HUES64 (cell line): ENCODE measurements at regions not wholly inside any gene's neighbourhood (a gene's known extent, or its start where the extent isn't known, plus 50 kb on each side); places are given as distances from the start of the nearest gene placed in this dataset.
"Not testable (repeated sequence)": the region's sequence is repeated elsewhere in the genome, so short reads cannot be mapped to it uniquely, and the experiment has no call there.

Source experiments
- H3K27ac ChIP-seq: 2 replicates; pipeline ENCODE4 v1.7.0; 2013; ENCODE audit warnings: low read depth, low read length, inconsistent platforms
- H3K27me3 ChIP-seq: 2 replicates; pipeline ENCODE4 v1.6.1; 2013; ENCODE audit warnings: mild to moderate bottlenecking, low read length; ENCODE audit not compliant: insufficient read depth
- H3K36me3 ChIP-seq: 2 replicates; pipeline ENCODE4 v1.6.1; 2013; ENCODE audit warnings: mild to moderate bottlenecking, low read length; ENCODE audit not compliant: insufficient read depth
- H3K4me1 ChIP-seq: 2 replicates; pipeline ENCODE4 v1.6.1; 2013; ENCODE audit warnings: mild to moderate bottlenecking, low read length, moderate library complexity; ENCODE audit not compliant: insufficient read depth
- H3K4me3 ChIP-seq: 2 replicates; pipeline ENCODE4 v1.5.1; 2013; ENCODE audit warnings: mild to moderate bottlenecking, low read length, moderate library complexity
- H3K9ac ChIP-seq: 2 replicates; pipeline ENCODE4 v1.6.1; 2013; ENCODE audit warnings: mild to moderate bottlenecking, low read depth, low read length
- H3K9me3 ChIP-seq: 2 replicates; pipeline ENCODE4 v1.6.1; 2013; ENCODE audit warnings: low read depth, low read length; ENCODE audit not compliant: insufficient read depth
- WGBS: fragments of 150-250, 120-280 bp; methylation state at CpG from one replicate; pipeline ENCODE4 v1.1.7; 2013; ENCODE audit warnings: missing lambda C conversion rate; 5-methylcytosine and 5-hydroxymethylcytosine counted together

DNA sequence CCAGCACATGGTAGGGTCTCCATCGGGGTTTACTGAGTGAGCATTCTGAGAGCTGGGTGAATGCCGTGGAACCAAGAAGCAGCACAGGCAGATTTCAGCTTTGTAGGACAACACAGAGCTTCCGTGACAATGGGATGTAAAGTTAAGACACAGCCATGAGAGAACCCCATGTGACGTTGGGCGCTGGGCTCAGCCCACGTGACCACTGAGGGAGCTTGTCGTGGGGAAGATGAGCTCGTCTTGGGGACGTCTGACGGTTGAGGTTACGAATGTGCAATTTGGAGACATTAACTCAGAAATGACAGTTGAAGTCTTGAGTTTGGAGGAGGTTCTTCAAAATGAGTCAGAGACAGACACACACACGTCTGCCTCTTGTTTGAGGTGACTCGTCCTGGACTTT is 51.5 kb upstream of the MUC20 start:
- H3K4me3 ChIP-seq, H3K27me3 ChIP-seq, H3K4me1 ChIP-seq, H3K9me3 ChIP-seq, H3K9ac ChIP-seq, H3K27ac ChIP-seq: not testable (repeated sequence)
- 90% methylated on average over 10 of the region's 13 CpGs for WGBS
- H3K36me3 ChIP-seq, result peaks cover 41% of the 10 kb centered on the region

DNA sequence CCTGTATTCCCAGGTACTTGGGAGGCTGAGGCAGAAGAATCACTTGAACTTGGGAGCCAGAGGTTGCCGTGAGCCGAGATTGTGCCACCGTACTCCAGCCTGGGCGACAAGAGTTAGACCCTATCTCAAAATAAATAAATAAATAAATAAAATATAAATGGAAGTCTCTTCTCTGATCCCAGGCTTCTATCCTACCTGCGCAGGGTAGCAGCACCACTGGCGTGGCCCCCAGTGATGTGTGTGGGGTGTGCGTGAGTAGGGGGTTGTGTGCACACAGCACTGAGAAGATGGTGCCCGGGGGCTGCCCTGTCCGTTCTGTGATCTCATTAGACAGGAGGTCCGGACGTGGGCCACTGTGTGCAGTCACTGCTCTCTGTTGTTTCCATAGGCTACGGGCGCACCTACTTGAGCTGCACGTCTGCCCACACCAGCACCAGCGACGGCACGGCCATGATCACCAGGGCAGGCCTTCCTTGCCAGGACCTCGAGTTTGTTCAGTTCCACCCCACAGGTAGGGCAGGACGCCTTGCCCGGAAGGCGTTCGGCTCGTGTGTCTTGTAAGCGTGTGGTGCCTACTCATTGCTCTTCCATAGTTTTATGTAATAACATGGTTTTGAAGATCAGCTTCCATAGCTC is 52.5 kb upstream of the MUC20 start:
- H3K27ac ChIP-seq, H3K27me3 ChIP-seq, H3K9ac ChIP-seq, H3K4me3 ChIP-seq, H3K4me1 ChIP-seq, H3K9me3 ChIP-seq: not testable (repeated sequence)
- H3K36me3 ChIP-seq, result peaks cover 40% of the 10 kb centered on the region
- WGBS, result 88% methylated on average over 20 of the region's 24 CpGs

DNA sequence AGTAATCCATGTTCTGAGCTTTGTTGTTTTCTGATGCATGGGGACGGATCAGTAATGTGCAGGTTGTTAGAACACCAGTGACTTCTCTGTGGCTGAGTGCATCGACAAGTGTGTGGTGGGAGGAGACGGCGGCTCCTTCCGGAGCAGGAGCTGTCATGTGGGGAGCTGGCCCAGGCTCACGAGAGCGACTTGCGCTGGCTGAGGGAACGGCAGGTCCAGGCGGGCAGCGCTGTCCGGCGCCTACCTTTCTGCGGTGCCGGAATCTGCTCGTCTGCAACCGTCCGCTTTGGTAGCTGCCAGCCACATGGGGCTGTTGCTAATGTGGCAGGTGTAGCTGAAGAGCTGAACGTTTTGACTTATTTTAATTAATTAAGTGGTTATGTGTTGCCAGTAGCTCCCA is 55.5 kb upstream of the MUC20 start:
- not testable (repeated sequence) for H3K27me3 ChIP-seq, H3K4me1 ChIP-seq, H3K27ac ChIP-seq, H3K9me3 ChIP-seq, H3K4me3 ChIP-seq, H3K9ac ChIP-seq
- H3K36me3 ChIP-seq, result peaks cover 23% of the 10 kb centered on the region
- 97% methylated on average over 12 of the region's 19 CpGs for WGBS

DNA sequence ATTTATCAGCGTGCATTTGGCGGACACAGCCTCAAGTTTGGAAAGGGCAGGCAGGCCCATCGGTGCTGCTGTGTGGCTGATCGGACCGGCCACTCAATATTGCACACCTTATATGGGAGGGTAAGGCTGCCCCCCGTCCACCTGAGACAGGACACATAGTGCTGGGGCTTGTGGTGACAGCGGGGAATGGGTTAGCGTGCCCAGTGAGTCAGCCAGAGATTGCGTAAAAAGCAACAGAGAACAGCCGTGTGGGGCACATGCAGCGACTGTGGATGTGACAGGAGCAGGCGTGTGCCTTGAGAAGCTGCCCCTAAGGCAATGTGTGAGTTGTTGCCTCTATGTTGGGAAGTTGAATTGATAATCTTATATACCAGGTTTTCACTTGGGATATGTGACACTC is 56.6 kb upstream of the MUC20 start:
- not testable (repeated sequence) for H3K27me3 ChIP-seq, H3K27ac ChIP-seq, H3K9ac ChIP-seq, H3K4me1 ChIP-seq, H3K4me3 ChIP-seq, H3K9me3 ChIP-seq
- peaks cover 20% of the 10 kb centered on the region for H3K36me3 ChIP-seq
- WGBS, result 95% methylated on average over 12 of the region's 12 CpGs

DNA sequence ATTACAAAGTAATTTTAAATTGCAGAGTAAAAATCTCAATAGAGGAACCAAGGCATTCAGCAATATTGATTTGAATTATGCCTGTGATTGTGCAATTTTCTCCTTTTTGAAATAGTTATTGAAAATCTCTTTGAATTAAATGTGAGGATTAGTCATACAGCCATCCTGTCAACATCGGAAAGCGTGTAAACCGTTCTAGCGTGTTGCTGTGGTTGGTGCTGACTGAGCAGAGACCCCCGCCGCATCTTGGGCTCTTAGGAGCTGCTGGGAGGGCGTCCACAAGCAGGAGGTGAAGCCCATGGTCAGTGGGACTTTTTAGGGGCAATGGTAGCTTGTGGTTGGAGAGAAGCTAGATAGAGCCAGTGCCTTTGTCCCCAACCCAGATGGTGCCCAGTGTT is 61.6 kb upstream of the MUC20 start:
- H3K4me3 ChIP-seq, result 0 out of 2 replicates have a peak overlapping the region, but pooled peaks have one; percentile 21
- not testable (repeated sequence) for H3K36me3 ChIP-seq, H3K27ac ChIP-seq, H3K9ac ChIP-seq, H3K9me3 ChIP-seq, H3K27me3 ChIP-seq, H3K4me1 ChIP-seq
- 63% methylated on average over 1 of the region's 7 CpGs for WGBS

DNA sequence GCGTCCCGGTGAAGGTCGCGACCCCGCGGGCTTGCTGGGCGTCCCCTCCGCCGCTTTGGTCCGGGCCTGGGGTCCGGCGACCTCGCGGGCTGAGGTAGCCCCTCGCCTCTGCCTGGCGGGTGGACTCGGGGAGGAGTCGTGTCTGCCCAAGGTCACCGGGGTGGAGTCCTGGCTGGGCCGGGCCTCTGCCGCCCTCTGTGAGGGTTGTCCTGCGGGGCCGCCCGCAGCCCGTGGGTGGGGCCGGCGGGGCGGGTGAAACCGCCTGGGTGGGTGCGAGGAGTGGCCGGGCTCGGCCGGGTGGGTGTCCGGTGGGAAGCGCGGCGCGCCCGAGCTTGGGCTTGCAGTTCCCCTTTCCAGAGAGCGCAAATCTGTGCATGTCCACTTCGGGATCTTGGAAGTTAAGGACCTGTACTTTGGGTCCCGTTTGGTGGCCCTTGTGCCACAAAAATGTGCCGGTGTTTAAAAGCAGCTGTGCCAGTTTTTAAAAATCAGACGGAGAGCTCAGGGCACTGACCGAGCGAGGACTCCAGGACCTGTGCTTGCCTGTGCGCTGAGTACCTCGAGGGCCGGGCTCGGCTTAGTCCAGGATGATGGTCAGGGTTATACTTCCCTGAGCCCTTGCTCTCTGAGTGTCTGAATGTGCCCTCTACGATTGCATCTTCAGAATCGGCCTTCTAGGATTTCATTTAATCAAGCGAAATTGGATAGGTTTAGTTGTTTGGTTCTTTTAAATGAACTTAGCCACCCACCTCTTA is 62.2 kb upstream of the MUC20 start:
- not testable (repeated sequence) for H3K9me3 ChIP-seq, H3K36me3 ChIP-seq, H3K27ac ChIP-seq, H3K9ac ChIP-seq, H3K4me1 ChIP-seq, H3K27me3 ChIP-seq
- 7% methylated on average over 2 of the region's 53 CpGs for WGBS
- peak overlapping the region; percentile 62; the same call in 1 of the 2 replicates for H3K4me3 ChIP-seq

DNA sequence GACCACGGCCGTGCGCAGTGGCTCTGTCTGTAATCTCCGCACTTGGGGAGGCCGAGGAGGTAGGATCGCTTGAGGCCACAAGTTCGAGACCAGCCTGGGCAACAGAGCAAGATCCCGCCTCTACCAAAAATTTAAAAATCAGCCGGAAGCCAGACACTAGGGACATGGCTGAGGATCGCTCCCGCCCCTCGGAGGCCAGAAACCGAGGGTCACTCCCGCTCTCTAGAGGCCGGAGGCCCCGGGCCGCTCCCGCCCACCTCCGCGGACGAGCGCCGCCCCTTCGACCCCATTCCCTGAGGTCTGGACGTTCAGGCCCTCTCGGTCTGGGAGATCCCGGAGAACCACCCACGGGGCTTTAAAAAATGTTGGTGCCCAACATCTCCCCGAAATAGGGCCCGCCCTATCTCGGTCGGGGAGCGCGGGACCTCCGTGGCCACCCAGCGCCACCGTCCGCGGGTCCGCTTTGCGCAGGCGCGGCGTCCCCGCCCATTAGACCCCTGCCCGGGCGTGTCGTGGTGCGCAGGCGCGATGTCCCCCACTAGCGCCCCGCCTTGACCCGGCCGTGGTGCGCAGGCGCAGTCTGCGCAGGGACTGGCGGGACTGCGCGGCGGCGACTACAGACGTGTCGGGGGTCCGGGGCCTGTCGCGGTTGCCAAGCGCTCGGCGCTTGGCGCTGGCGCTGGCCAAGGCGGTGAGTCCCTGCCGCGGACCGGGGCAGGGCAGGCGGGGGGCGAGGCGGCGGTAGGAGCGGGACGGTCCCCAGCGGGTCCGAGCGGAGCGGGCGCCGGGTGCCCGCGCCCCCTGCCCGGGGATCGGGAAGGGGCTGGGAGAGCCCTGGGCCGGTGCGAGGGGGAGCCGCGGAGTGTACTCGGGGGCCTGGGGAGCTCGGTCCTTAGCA is 63.1 kb upstream of the MUC20 start:
- H3K4me1 ChIP-seq, H3K9me3 ChIP-seq, H3K36me3 ChIP-seq, H3K27me3 ChIP-seq, H3K27ac ChIP-seq: not testable (repeated sequence)
- H3K9ac ChIP-seq, result peak overlapping the region; percentile 65; the same call in 1 of the 2 replicates
- WGBS, result 7% methylated on average over 86 of the region's 99 CpGs
- peak overlapping the region; percentile 62 for H3K4me3 ChIP-seq

DNA sequence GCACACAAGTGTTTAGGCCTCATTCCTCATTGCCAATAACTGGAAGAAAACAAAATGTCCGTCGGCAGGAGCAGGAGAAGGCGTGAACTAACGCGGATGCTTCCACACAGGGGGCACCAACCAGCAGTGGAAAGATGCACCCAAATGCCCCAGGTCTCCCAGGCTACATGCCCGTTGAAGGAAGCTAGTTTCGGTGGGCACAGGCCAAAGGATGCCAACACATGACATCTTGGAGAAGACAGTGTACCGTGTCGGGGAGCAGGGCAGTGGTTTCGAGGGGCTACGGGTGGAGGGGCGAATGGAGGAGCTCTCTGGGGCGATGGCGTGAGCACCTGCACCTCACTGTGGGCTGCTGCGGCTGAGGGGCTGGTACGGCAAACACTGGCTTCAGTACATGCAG is 64.7 kb upstream of the MUC20 start:
- H3K4me3 ChIP-seq, H3K36me3 ChIP-seq, H3K27ac ChIP-seq, H3K9me3 ChIP-seq, H3K9ac ChIP-seq, H3K27me3 ChIP-seq, H3K4me1 ChIP-seq: not testable (repeated sequence)
- WGBS, result 94% methylated on average over 16 of the region's 16 CpGs

DNA sequence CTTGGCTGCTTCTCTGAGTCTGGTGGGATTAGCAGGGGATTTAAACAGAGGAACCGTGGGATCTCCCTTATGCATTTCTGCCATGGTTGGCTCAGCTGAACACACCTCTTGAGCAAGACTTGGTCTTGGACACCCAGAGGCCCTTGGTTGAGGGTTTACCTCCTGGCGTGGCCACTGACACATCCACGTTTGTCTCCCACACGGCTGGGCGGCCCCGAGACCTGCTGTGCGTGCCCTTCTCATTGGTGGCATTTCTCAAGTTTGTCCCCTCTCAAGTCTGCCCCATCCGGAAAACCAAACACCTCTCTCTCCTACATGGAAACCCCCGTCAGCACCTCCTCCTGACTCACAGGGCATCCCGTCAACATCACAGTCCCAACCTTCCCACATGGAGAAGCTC is 66.0 kb upstream of the MUC20 start:
- 80% methylated on average over 2 of the region's 10 CpGs for WGBS
- H3K27ac ChIP-seq, result not testable (repeated sequence)

DNA sequence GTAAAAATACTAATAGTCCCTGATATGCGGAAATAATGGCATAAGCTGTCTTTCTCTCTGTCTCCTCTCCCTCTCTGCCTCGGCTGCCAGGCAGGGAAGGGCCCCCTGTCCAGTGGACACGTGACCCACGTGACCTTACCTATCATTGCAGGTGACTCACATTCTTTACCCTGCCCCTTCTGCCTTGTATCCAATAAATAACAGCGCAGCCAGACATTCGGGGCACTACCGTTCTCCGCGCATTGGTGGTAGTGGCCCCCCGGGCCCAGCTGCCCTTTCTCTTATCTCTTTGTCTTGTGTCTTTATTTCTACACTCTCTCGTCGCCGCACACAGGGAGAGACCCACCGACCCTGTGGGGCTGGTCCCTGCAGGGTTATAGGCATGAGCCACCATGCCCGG is 66.6 kb upstream of the MUC20 start:
- not testable (repeated sequence) for H3K4me3 ChIP-seq, H3K27me3 ChIP-seq, H3K9ac ChIP-seq, H3K27ac ChIP-seq, H3K36me3 ChIP-seq, H3K4me1 ChIP-seq, H3K9me3 ChIP-seq
- WGBS, result 81% methylated on average over 3 of the region's 15 CpGs

More for the DNA sequence above, 66.0 kb upstream of the MUC20 start:
- not testable (repeated sequence) for H3K27me3 ChIP-seq, H3K9me3 ChIP-seq, H3K4me1 ChIP-seq, H3K9ac ChIP-seq, H3K36me3 ChIP-seq, H3K4me3 ChIP-seq

DNA sequence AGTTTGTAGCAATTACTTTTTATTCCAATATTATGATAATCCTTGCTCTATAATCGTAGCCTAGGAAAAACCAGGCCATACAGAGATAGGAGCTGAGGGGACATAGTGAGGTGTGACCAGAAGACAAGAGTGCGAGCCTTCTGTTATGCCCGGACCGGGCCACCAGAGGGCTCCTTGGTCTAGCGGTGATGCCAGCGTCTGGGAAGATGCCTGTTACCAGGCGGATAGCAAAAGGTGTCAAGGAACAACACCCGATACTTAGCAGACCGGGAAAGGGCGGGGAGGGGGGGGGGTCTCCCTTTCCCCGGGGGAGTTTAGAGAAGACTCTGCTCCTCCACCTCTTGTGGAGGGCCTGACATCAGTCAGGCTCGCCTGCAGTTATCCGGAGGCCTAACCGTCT is 67.1 kb upstream of the MUC20 start:
- not testable (repeated sequence) for H3K4me1 ChIP-seq, H3K4me3 ChIP-seq, H3K36me3 ChIP-seq, H3K27me3 ChIP-seq, H3K9me3 ChIP-seq, H3K27ac ChIP-seq, H3K9ac ChIP-seq
- WGBS, result 23% methylated on average over 6 of the region's 14 CpGs
